ENCODE measurements at regions not wholly inside any gene's neighbourhood (a gene's known extent, or its start where the extent isn't known, plus 50 kb on each side); places are given as distances from the start of the nearest gene placed in this dataset.

DNA sequence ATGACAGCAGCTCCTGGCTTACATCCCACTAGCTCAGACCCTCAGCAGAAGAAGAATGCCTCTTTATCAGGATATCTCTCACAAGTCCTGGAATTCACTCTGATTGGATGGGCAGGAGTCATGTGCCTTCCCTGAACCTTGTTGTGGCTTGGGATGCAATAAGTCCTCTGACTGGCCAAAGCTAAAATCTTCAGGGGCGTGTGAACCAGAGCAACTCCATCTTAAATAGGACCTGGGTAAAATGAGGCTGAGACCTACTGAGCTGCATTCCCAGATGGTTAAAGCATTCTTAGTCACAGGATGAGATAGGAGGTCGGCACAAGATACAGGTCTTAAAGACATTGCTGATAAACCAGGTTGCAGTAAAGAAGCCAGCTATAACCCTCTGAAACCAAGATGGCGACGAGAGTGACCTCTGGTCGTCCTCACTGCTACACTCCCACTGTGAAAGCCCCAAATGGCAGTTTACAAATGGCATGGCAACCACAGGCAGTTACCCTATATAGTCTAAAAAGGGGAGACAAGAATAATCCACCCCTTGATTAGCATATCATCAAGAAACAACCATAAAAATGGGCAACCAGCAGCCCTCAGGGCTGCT lies 60.4 kb upstream of the FICD start:
- TF ChIP-seq, protein P1, sequence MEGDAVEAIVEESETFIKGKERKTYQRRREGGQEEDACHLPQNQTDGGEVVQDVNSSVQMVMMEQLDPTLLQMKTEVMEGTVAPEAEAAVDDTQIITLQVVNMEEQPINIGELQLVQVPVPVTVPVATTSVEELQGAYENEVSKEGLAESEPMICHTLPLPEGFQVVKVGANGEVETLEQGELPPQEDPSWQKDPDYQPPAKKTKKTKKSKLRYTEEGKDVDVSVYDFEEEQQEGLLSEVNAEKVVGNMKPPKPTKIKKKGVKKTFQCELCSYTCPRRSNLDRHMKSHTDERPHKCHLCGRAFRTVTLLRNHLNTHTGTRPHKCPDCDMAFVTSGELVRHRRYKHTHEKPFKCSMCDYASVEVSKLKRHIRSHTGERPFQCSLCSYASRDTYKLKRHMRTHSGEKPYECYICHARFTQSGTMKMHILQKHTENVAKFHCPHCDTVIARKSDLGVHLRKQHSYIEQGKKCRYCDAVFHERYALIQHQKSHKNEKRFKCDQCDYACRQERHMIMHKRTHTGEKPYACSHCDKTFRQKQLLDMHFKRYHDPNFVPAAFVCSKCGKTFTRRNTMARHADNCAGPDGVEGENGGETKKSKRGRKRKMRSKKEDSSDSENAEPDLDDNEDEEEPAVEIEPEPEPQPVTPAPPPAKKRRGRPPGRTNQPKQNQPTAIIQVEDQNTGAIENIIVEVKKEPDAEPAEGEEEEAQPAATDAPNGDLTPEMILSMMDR (conservative IDR thresholded peaks at IDR 0.05; ENCODE audit: low read depth in 2 of 2): no peak
- TF ChIP-seq POLR2AphosphoS5 (IDR thresholded peaks at IDR 0.05; ENCODE audit: low read depth): no peak
- TF ChIP-seq EZH2 (IDR thresholded peaks at IDR 0.05; ENCODE audit: low read depth, unreplicated experiment): no peak
- TF ChIP-seq, protein P2, sequence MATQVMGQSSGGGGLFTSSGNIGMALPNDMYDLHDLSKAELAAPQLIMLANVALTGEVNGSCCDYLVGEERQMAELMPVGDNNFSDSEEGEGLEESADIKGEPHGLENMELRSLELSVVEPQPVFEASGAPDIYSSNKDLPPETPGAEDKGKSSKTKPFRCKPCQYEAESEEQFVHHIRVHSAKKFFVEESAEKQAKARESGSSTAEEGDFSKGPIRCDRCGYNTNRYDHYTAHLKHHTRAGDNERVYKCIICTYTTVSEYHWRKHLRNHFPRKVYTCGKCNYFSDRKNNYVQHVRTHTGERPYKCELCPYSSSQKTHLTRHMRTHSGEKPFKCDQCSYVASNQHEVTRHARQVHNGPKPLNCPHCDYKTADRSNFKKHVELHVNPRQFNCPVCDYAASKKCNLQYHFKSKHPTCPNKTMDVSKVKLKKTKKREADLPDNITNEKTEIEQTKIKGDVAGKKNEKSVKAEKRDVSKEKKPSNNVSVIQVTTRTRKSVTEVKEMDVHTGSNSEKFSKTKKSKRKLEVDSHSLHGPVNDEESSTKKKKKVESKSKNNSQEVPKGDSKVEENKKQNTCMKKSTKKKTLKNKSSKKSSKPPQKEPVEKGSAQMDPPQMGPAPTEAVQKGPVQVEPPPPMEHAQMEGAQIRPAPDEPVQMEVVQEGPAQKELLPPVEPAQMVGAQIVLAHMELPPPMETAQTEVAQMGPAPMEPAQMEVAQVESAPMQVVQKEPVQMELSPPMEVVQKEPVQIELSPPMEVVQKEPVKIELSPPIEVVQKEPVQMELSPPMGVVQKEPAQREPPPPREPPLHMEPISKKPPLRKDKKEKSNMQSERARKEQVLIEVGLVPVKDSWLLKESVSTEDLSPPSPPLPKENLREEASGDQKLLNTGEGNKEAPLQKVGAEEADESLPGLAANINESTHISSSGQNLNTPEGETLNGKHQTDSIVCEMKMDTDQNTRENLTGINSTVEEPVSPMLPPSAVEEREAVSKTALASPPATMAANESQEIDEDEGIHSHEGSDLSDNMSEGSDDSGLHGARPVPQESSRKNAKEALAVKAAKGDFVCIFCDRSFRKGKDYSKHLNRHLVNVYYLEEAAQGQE (IDR thresholded peaks at IDR 0.05; ENCODE audit: unreplicated experiment): no peak
- TF ChIP-seq NANOG (IDR thresholded peaks at IDR 0.05; ENCODE audit: borderline replicate concordance): no peak
- TF ChIP-seq JUNB (IDR thresholded peaks at IDR 0.05; ENCODE audit: unreplicated experiment): no peak
- TF ChIP-seq CREB1 (CRISPR knock-in tag; IDR thresholded peaks at IDR 0.05; ENCODE audit: low read depth): no peak
- TF ChIP-seq, protein P3, sequence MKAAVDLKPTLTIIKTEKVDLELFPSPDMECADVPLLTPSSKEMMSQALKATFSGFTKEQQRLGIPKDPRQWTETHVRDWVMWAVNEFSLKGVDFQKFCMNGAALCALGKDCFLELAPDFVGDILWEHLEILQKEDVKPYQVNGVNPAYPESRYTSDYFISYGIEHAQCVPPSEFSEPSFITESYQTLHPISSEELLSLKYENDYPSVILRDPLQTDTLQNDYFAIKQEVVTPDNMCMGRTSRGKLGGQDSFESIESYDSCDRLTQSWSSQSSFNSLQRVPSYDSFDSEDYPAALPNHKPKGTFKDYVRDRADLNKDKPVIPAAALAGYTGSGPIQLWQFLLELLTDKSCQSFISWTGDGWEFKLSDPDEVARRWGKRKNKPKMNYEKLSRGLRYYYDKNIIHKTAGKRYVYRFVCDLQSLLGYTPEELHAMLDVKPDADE (IDR thresholded peaks at IDR 0.05): no peak
- no peak for TF ChIP-seq EZH2phosphoT487 (IDR thresholded peaks at IDR 0.05; ENCODE audit: unreplicated experiment)

Data from GM23338 (cell line).